Prostate gland (tissue), 2 donors: ENCODE measurements at regions not wholly inside any gene's neighbourhood (a gene's known extent, or its start where the extent isn't known, plus 50 kb on each side); places are given as distances from the start of the nearest gene placed in this dataset.

Experiments
- CTCF ChIP-seq, 4 experiments: fragments of 200-600 bp in 2 of 4; fragments of 450-650 bp in 2 of 4; sonication (generic) in 2 of 4; IDR thresholded peaks; 1 replicate in 3 of 4; 2 replicates in 1 of 4; pipeline ENCODE4 v1.5.1; 2016 to 2019; ENCODE audit warnings: antibody characterized with exemption in 4 of 4, mild to moderate bottlenecking in 2 of 4, moderate library complexity in 2 of 4
- POLR2A ChIP-seq: fragments of 450-650 bp; IDR thresholded peaks from one replicate; pipeline ENCODE4 v1.6.1; 2016; ENCODE audit warnings: antibody characterized with exemption, mild to moderate bottlenecking

- TF ChIP-seq CTCF (IDR thresholded peaks at IDR 0.05) (no peak), POLR2A (no peak)
Measured at GRCh38 chr2:83067947-83068346, 1391.1 kb downstream of the SUCLG1 start.
